H1 (cell line): ENCODE measurements at regions not wholly inside any gene's neighbourhood (a gene's known extent, or its start where the extent isn't known, plus 50 kb on each side); places are given as distances from the start of the nearest gene placed in this dataset.

Experiments
- CTCF ChIA-PET: fragments of 300-600 bp; sonication (Branson Sonifier 250); formaldehyde crosslinking; loops from one replicate; lab custom pipeline; 2021; ENCODE audit not compliant: partially characterized antibody; lab: Charles Lee
- POLR2A ChIA-PET: fragments of 300-600 bp; sonication (Branson Sonifier 250); formaldehyde crosslinking; loops from one replicate; lab custom pipeline; 2021; ENCODE audit warnings: inconsistent platforms; ENCODE audit not compliant: partially characterized antibody; lab: Charles Lee
- DNase-seq, 2 experiments: peaks; one replicate each; pipeline versions ENCODE4 v3.0.0 to v3.0.0-alpha.2; 2010 to 2022; ENCODE audit warnings: low spot score in 2 of 2, low read depth in 1 of 2, mixed read lengths in 1 of 2
- FAIRE-seq: peaks from 2 replicates; lab custom pipeline; 2011; peaks lifted over from hg19 to GRCh38; lab: Jason Lieb, UNC
- H2AFZ ChIP-seq: 2 replicates; pipeline ENCODE4 v1.8.1; 2012; ENCODE audit warnings: low read length, inconsistent platforms
- H2AK5ac ChIP-seq: 2 replicates; pipeline ENCODE4 v1.6.1; 2013; ENCODE audit warnings: low read depth, low read length
- H2BK120ac ChIP-seq: replicated peaks from 2 replicates; pipeline ENCODE3; 2013; ENCODE audit warnings: low read depth, low read length, inconsistent platforms
- H2BK12ac ChIP-seq: 2 replicates; pipeline ENCODE4 v1.6.1; 2013; ENCODE audit warnings: low read depth, low read length
- H2BK15ac ChIP-seq: 2 replicates; pipeline ENCODE4 v1.6.1; 2013; ENCODE audit warnings: low read length
- H2BK20ac ChIP-seq: 2 replicates; pipeline ENCODE4 v1.6.1; 2013; ENCODE audit warnings: low read length
- H2BK5ac ChIP-seq: 2 replicates; pipeline ENCODE4 v1.6.1; 2013; ENCODE audit warnings: low read depth, low read length
- H3K14ac ChIP-seq: 2 replicates; pipeline ENCODE4 v1.6.1; 2013; ENCODE audit warnings: inconsistent platforms; ENCODE audit not compliant: insufficient read length
- H3K18ac ChIP-seq: 2 replicates; pipeline ENCODE4 v1.6.1; 2013; ENCODE audit warnings: low read length; ENCODE audit errors: extremely low read depth
- H3K23ac ChIP-seq: 2 replicates; pipeline ENCODE4 v1.6.1; 2013; ENCODE audit warnings: inconsistent platforms; ENCODE audit not compliant: insufficient read length
- H3K23me2 ChIP-seq: 2 replicates; pipeline ENCODE4 v1.6.1; 2013; ENCODE audit warnings: low read depth, low read length
- H3K27ac ChIP-seq: 2 replicates; pipeline ENCODE4 v1.6.1; 2011; ENCODE audit warnings: low read depth, low read length, inconsistent platforms
- H3K27me3 ChIP-seq, 4 experiments: replicated peaks in 1 of 4; 1 replicate in 1 of 4; 2 replicates in 3 of 4; pipeline versions ENCODE4 v1.6.1 to v1.8.1; 2011 to 2013; ENCODE audit warnings: low read length in 3 of 4, mild to moderate bottlenecking in 3 of 4, inconsistent platforms in 2 of 4, mixed read lengths in 2 of 4, moderate library complexity in 1 of 4; ENCODE audit not compliant: control insufficient read depth in 3 of 4, insufficient read depth in 3 of 4; ENCODE audit errors: extremely low read depth in 1 of 4
- H3K36me3 ChIP-seq, 4 experiments: 2 replicates each; pipeline versions ENCODE4 v1.6.1 to v1.8.1; 2011 to 2013; ENCODE audit warnings: mild to moderate bottlenecking in 4 of 4, low read length in 3 of 4, moderate library complexity in 2 of 4, control low read depth in 1 of 4, inconsistent platforms in 1 of 4; ENCODE audit not compliant: insufficient read depth in 4 of 4, control insufficient read depth in 2 of 4
- H3K4ac ChIP-seq: replicated peaks from 2 replicates; pipeline ENCODE3; 2013; ENCODE audit warnings: low read length, low read depth, mixed read lengths, inconsistent platforms; ENCODE audit not compliant: insufficient read length
- H3K4me1 ChIP-seq, 4 experiments: replicated peaks in 1 of 4; 1 replicate in 1 of 4; 2 replicates in 3 of 4; pipeline versions ENCODE4 v1.6.1 to v1.8.1; 2011 to 2013; ENCODE audit warnings: low read length in 3 of 4, inconsistent platforms in 2 of 4, mixed read lengths in 1 of 4; ENCODE audit not compliant: insufficient read depth in 4 of 4, control insufficient read depth in 3 of 4
- H3K4me2 ChIP-seq, 2 experiments: 2 replicates each; pipeline versions ENCODE4 v1.6.1 to v1.8.1; 2011 to 2013; ENCODE audit warnings: low read depth in 2 of 2, low read length in 2 of 2, control low read depth in 1 of 2, inconsistent platforms in 1 of 2, mild to moderate bottlenecking in 1 of 2; ENCODE audit not compliant: insufficient read depth in 1 of 2
- H3K4me3 ChIP-seq, 4 experiments: fragments of 200-600, 300-600 bp in 1 of 4; sonication (generic), shearing (Covaris generic), sonication (Bioruptor Twin) in 1 of 4; 2 replicates each; pipeline versions ENCODE4 v1.5.1 to v1.8.1; 2011 to 2016; ENCODE audit warnings: low read length in 4 of 4, low read depth in 3 of 4, control low read depth in 2 of 4, inconsistent platforms in 2 of 4, mild to moderate bottlenecking in 2 of 4, mixed read lengths in 1 of 4, moderate library complexity in 1 of 4; ENCODE audit not compliant: insufficient read depth in 2 of 4; ENCODE audit errors: extremely low read depth in 1 of 4
- H3K56ac ChIP-seq: replicated peaks from 2 replicates; pipeline ENCODE3; 2013; ENCODE audit warnings: low read depth, mild to moderate bottlenecking, mixed read lengths, low read length, inconsistent platforms; ENCODE audit not compliant: insufficient read length
- H3K79me1 ChIP-seq: 2 replicates; pipeline ENCODE4 v1.6.1; 2013; ENCODE audit warnings: low read depth, low read length, control low read depth
- H3K79me2 ChIP-seq, 2 experiments: 2 replicates each; pipeline versions ENCODE4 v1.6.1 to v1.8.1; 2012 to 2013; ENCODE audit warnings: low read length in 2 of 2, mild to moderate bottlenecking in 2 of 2, inconsistent platforms in 1 of 2; ENCODE audit not compliant: insufficient read depth in 2 of 2, control insufficient read depth in 1 of 2
- H3K9ac ChIP-seq, 4 experiments: replicated peaks in 1 of 4; 1 replicate in 1 of 4; 2 replicates in 3 of 4; pipeline versions ENCODE4 v1.6.1 to v1.8.1; 2011 to 2013; ENCODE audit warnings: low read depth in 3 of 4, low read length in 3 of 4, control low read depth in 2 of 4, mild to moderate bottlenecking in 2 of 4, moderate library complexity in 2 of 4, inconsistent platforms in 1 of 4; ENCODE audit errors: extremely low read depth in 1 of 4
- H3K9me3 ChIP-seq, 2 experiments: 2 replicates each; pipeline versions ENCODE4 v1.6.1 to v1.8.1; 2012 to 2013; ENCODE audit warnings: mild to moderate bottlenecking in 2 of 2, moderate library complexity in 2 of 2, control low read depth in 1 of 2, inconsistent platforms in 1 of 2, low read depth in 1 of 2, low read length in 1 of 2, mixed read lengths in 1 of 2; ENCODE audit not compliant: insufficient read depth in 2 of 2
- H4K20me1 ChIP-seq, 2 experiments: replicated peaks in 1 of 2; 2 replicates each; pipeline versions ENCODE3 to v1.8.1; 2011 to 2013; ENCODE audit warnings: inconsistent platforms in 2 of 2, low read length in 2 of 2, mild to moderate bottlenecking in 1 of 2; ENCODE audit not compliant: insufficient read depth in 2 of 2, control insufficient read depth in 1 of 2
- H4K5ac ChIP-seq: 2 replicates; pipeline ENCODE4 v1.6.1; 2013; ENCODE audit warnings: low read length, low read depth, mixed read lengths, inconsistent platforms; ENCODE audit not compliant: insufficient read length
- H4K8ac ChIP-seq: 2 replicates; pipeline ENCODE4 v1.8.0; 2013; ENCODE audit warnings: mild to moderate bottlenecking, moderate library complexity, low read length, inconsistent platforms; ENCODE audit not compliant: insufficient read depth; ENCODE audit errors: extremely low read depth
- H4K91ac ChIP-seq: replicated peaks from 2 replicates; pipeline ENCODE3; 2013; ENCODE audit warnings: low read length, mixed read lengths, inconsistent platforms; ENCODE audit not compliant: insufficient read length
- POLR2A ChIP-seq, 2 experiments: IDR thresholded peaks; 1 replicate in 1 of 2; 2 replicates in 1 of 2; pipeline ENCODE4 v1.6.1; 2011; ENCODE audit warnings: low read depth in 2 of 2, low read length in 2 of 2, mild to moderate bottlenecking in 2 of 2; ENCODE audit errors: control extremely low read depth in 1 of 2
- RXRA ChIP-seq: IDR thresholded peaks from 2 replicates; pipeline ENCODE4 v1.6.1; 2011; ENCODE audit warnings: low read depth, mild to moderate bottlenecking, low read length, moderate library complexity; ENCODE audit not compliant: insufficient read depth
- SAP30 ChIP-seq: fragments of 300-600 bp; sonication (generic); IDR thresholded peaks from 2 replicates; pipeline ENCODE4 v1.7.1; 2012; ENCODE audit warnings: low read length, moderate library complexity, mild to moderate bottlenecking, inconsistent platforms; ENCODE audit not compliant: insufficient read depth, insufficient replicate concordance
- SP2 ChIP-seq: IDR thresholded peaks from 2 replicates; pipeline ENCODE4 v1.6.1; 2012; ENCODE audit warnings: mild to moderate bottlenecking, low read length, inconsistent platforms
- TAF1 ChIP-seq: IDR thresholded peaks from 2 replicates; pipeline ENCODE4 v1.6.1; 2011; ENCODE audit warnings: mild to moderate bottlenecking, low read depth, low read length
- TAF7 ChIP-seq: optimal IDR thresholded peaks from 2 replicates; pipeline ENCODE3; 2011; ENCODE audit warnings: low read depth, mild to moderate bottlenecking, inconsistent platforms, low read length, moderate library complexity, borderline replicate concordance
- WGBS, 2 experiments: shearing (Covaris generic) in 1 of 2; methylation state at CpG; one replicate each; pipeline versions ENCODE4 v1.1.6 to v1.1.7; 2013 to 2015; ENCODE audit warnings: low lambda C conversion rate in 2 of 2, mixed read lengths in 2 of 2, inconsistent platforms in 1 of 2, low coverage in 1 of 2, missing lambda C conversion rate in 1 of 2; ENCODE audit not compliant: insufficient replicate concordance in 2 of 2, insufficient coverage in 1 of 2, insufficient read length in 1 of 2; ENCODE audit errors: extremely low coverage in 1 of 2, missing lambda C conversion rate in 1 of 2; 5-methylcytosine and 5-hydroxymethylcytosine counted together
- TF ChIP-seq, protein P1 (sequence below): IDR thresholded peaks from 2 replicates; pipeline ENCODE4 v1.6.1; 2012; ENCODE audit warnings: inconsistent platforms

GRCh38 chrX:77298296-77298695 lies 148.9 kb upstream of the FGF16 start:
- Histone ChIP-seq H3K56ac (no peak overlapping the region), H2BK12ac (no peak overlapping the region), H3K4me2 (no peak overlapping the region), H4K5ac (no peak overlapping the region), H2BK15ac (no peak overlapping the region), H3K27me3 (no peaks in the 10 kb centered on the region), H3K79me2 (no peaks in the 10 kb centered on the region), H3K14ac (no peak overlapping the region), H4K8ac (no peak overlapping the region), H3K9me3 (peaks cover 0 to 4% of the 10 kb centered on the region in 2 experiments; a peak in 1 of 4 replicates), H2AK5ac (no peak overlapping the region), H3K4me3 (no peak overlapping the region), H2AFZ (no peak overlapping the region), H3K27ac (no peak overlapping the region), H3K23me2 (no peaks in the 10 kb centered on the region), H3K79me1 (no peaks in the 10 kb centered on the region), H4K20me1 (no peaks in the 10 kb centered on the region), H3K23ac (no peak overlapping the region), H3K4me1 (no peaks in the 10 kb centered on the region), H3K18ac (no peak overlapping the region), H4K91ac (no peak overlapping the region), H3K4ac (no peak overlapping the region), H2BK5ac (no peak overlapping the region), H2BK20ac (no peak overlapping the region), H3K9ac (no peak overlapping the region), H3K36me3 (no peaks in the 10 kb centered on the region; a peak in 1 of 8 replicates), H2BK120ac (no peak overlapping the region)
- TF ChIP-seq RXRA (no peak), SAP30 (no peak), POLR2A (IDR thresholded peaks at IDR 0.05; ENCODE audit: control extremely low read depth in 1 of 2, low read depth in 2 of 2, low read length in 2 of 2) (no peak), TAF1 (no peak), SP2 (no peak), TAF7 (no peak)
- TF ChIP-seq, protein P1, sequence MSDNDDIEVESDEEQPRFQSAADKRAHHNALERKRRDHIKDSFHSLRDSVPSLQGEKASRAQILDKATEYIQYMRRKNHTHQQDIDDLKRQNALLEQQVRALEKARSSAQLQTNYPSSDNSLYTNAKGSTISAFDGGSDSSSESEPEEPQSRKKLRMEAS: no peak
- DNase-seq (no peak), FAIRE-seq (no peak)
- POLR2A ChIA-PET: no interaction called here
- CTCF ChIA-PET: no interaction called here
- 83% methylated on average over 2 of the region's 5 CpGs; no CpG with 5 or more reads in 1 of the 2 experiments for WGBS, 2 experiments
